DMS53 (cell line): ENCODE measurements at regions not wholly inside any gene's neighbourhood (a gene's known extent, or its start where the extent isn't known, plus 50 kb on each side); places are given as distances from the start of the nearest gene placed in this dataset.

Experiments used
- DNase-seq: peaks from one replicate; lab custom pipeline; 2025; lab: John Stamatoyannopoulos, UW

DNA sequence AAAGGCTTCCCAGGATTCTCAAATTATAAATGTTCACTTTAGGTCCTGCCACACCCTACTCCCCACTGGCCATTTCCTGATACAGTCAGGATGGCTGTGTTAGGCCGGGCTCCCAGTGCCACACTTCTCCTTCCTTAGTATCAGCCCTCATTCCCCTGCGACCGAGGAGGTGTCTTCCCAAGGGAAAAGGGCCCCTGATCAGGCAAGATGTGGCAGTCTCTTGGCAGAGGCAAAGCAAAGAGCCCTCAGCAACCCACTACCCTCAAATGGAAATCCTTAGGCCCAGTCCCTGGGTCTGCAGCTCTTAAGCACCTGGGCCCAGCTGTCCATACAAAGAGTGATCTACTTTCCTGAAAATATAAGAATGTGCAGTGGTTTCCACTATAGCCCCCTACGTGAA, 96.5 kb upstream of the VASH1 start:
- DNase-seq, result no peak

DNA sequence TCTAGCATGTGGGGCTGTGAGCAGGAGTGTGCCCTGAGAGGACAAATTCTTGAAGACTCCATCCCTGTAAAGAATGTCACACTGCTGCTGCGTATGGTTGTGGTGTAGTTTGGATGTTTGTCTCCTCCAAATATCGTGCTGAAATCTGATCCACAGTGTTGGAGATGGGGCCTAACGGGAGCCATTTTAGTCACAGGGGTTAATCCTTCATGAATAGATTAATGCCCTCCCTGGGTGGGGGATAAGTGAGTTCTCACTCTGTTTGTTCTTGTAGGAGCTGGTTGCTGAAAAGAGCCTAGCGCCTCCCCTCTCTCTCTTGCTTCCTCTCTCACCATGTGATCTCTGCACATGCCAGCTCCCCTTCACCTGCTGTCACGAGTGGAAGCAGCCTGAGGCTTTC, 94.5 kb upstream of the VASH1 start:
- no peak for DNase-seq

DNA sequence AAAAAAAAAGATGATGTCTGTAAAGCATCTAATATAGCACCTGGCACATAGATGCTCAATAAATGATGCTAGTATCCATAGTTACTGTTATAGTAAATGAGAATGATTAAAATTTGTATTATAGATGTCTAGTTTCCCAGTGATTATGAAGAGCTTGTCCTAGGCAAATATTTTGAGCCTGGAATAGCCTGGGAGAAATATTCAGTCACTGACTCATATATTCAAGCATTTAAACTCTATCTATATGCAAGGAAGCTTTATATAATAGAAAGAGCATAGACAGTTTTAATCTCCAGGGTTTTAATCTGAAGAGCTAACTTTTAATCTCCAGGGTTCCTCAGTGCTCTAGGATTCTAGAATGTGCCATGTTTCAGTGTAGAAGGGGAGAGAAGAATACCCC, 91.5 kb upstream of the VASH1 start:
- DNase-seq, result no peak

DNA sequence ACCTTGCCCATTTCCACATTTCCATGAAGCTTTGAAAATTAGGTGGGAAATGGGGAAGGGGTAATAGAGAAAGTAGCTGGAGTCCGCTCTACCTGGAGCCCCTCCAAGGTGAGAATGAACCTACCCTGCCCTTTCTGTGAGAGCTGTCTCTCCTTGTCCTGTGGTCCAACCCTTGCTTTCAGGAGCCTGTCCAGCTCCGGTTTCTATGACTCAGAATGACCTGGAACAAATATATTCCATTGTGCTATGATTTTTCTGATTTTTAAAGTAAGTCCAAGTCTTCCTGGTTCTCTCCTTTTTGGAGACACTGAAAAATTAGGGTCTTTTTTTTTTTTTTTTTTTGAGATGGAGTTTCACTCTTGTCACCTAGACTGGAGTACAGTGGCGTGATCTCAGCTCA, 89.1 kb upstream of the VASH1 start:
- DNase-seq, result no peak

DNA sequence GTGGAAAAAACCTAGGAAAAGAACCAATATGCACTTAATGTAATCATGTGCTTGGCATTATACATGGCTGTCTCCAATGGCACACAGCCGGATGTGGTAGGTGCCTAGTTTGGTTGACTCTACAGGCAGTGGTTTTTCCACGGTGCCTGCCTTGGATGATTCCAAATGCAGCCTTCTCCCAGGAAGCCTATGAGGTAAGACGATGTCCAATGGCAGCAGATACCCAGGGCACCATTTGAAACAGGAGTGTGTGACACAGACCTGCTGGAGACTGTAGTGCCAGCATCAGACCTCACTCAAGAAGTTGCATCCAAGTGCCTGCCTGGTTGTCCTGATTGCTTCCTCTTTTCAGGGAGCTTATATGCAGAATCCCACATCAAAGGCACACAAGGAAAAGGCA, 88.0 kb upstream of the VASH1 start:
- no peak for DNase-seq

DNA sequence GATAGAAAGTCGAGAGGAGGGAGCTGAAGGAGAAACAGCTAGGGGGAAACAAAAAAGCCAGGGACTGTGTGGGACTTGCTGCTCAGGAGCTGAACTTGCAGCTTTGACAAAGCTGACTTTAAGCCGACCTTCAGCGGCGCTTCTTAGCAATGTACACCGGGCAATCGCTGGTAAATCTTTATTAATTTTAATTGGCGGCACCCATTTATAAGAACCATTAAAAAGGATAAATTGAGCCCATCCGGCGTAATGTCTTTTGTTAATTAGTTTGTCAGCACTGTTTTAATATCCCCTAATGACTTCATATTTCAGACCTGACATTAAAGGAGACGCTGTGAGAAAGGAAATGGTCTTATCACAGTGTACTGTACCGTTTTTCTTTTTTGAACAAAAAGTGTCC, 86.2 kb upstream of the VASH1 start:
- DNase-seq, result no peak

DNA sequence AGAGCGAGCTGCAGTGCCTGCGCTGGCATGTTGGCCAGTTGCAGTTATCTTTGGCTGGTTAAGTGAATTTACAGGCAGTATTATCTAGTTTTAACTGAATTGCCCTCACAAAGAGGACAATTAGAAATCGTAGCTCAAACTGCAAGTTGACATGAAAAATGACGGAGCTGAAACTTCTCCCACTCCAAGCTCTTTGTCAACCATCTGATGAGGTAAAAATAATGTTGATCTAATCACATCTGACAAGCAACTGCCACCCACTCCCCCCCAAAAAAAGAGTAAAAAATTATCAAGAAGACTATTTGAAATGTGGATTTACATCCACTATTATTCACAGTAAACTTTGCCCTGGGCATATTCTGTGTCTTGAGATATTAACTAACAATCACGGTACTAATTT, 84.7 kb upstream of the VASH1 start:
- no peak for DNase-seq

DNA sequence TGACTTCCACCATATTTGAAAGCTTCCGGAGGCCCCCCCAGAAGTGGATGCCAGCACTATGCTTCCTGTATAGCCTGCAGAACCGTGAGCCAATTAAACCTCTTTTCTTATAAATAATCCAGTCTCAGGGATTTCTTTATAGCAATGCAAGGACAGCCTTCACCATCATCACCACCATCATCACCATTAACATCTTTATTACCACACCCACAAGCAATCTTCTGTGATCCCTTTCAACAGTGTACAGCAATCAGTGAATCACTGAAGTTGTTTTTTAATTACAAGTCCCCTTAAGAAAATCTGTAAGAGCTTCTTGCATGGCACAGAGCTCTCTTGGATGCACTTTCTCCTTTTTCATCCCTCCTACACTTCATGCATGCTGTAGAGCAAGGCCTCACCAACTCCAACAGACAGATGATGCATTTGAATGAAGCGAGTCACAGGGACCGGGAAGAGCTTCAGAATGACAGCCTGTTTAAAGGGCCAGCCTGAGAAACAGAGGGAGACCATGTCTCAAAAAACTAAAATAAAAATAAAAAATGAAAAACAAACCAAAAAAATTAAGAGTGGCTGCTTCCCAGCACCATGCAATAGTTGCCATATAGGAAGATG, 83.6 kb upstream of the VASH1 start:
- DNase-seq, result no peak

DNA sequence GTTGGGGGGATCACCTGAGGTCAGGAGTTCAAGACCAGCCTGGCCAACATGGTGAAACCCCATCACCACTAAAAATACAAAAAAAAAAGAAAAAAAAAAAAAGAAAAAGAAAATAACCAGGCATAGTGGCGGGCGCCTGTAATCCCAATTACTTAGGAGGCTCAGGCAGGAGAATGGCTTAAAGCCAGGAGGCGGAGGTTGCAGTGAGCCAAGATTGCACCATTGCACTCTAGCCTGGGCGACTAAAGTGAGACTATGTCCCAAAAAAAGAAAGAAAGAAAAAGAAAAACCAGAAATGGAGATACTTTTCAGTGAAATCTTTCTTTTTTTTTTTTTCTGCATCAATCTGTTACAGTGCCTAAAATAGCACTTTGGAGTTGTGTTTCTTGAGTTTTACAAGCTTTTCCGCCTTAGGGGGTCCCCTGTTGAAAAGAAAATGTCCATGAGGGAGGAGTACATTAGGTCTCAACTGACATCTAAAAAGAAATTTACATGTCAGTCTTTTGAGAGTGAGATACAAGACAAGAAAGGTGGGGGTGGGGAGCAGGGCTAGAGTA, 82.9 kb upstream of the VASH1 start:
- no peak for DNase-seq

DNA sequence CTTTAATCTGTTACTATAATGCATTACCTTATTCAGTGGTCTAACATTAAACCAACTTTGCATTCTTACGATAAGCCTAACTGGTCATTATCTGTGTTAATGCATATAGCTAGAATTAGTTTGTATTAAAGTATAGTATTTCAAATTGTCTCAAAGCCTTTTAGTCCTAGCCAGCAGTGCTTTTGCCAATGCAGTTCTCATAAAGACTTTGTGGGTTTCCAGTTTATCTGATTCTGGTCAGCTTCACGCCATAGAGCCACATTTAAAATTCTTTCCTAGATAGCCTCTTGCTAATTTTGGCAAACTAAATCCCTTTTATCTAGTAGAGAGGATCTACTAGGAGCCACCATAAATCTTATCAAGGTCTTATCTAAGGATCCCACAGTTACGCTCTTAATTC, 78.9 kb upstream of the VASH1 start:
- DNase-seq, result no peak

DNA sequence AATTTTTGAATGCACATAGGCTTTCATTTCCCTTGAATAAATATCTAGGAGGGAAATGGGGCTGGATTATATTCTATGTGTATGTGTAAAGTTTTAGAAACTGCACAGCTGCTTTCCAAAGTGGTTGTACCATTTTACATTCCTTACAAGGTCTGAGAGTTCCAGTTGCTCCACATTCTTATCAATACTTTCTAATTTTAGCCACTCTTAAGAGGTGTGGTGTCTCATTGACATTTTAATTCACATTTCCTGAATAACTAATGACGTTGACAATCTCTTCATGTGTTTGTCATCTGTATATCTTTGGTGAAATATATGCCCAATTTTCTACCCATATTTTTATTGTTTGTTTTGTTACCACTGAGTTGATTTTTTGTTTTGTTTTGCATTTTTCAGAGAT, 74.6 kb upstream of the VASH1 start:
- DNase-seq, result no peak

DNA sequence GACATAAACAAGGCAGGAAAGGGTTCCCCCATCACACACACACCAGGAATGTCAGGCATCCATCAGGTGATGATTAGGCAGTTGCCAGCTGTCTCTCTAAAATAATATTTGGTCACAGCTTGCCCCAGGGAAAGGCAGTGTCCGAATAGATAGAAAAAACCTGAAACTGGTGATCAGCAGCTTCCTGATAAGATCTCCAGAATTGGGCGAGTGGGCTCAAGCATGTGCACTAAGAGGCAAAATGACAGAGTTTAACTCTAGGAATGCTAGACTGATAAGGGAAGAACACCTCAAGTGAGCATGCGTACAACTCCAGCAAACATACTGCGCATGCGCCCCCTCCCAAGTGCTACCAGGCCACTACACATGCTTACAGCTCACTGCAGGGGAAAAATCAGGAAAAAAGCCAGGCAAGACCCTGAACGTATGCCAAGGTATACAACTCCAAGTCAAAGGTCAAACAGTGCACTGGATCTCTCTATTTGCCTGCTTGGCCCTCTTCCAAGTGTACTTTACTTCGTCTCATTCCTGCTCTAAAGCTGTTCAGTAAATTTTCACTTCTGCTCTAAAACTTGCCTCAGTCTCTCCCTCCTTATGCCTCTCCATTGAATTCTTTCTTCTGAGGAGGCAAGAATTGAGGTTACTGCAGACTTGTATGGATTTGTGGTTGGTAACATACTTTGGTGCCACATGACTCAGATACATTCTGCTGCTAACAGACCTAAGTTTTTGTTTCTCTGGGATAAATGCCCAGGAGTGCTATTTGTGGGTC, 73.5 kb upstream of the VASH1 start:
- DNase-seq, result peak; percentile 82

DNA sequence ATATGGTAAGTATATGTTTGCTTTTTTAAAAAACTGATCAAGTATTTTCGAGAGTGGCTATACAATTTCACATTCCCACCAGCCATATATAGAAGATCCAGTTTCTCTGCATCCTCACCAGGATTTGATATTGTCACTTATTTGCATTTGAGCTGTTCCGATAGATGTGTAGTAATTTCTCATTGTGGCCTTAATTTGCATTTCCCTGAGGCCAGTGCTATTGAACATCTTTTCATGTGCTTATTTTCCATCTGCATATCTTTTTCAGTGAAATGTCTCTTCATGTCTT, 72.9 kb upstream of the VASH1 start:
- no peak for DNase-seq

DNA sequence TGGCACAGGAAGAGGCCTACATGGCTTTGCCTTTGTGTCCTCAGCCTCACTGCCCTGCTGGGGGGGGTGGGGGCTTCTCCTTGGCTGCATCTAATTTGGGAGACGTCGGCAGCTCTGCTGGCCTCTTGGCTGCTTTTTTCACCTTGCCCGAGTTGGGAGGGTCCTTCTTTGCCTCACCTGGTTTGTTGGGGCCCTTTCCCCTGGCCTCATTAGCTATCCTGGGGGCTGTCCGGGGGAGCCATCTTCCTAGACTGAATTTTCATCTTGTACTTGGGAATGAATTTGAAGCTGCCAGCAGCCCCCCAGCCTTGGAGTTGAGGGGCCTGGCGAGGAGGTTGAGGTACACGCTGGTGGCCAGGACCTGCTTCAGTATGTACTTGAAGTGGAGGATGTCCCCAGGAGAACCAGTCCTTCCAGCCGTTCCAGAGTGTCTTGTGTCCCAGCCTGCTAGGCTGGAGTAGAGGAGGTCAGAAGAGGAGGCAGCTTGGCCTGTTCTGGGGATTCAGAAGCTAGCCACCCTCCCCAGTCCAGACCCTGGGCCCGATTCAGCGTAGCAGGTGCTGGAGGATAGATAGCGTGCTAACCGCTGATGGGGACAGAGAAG, 70.7 kb upstream of the VASH1 start:
- no peak for DNase-seq

DNA sequence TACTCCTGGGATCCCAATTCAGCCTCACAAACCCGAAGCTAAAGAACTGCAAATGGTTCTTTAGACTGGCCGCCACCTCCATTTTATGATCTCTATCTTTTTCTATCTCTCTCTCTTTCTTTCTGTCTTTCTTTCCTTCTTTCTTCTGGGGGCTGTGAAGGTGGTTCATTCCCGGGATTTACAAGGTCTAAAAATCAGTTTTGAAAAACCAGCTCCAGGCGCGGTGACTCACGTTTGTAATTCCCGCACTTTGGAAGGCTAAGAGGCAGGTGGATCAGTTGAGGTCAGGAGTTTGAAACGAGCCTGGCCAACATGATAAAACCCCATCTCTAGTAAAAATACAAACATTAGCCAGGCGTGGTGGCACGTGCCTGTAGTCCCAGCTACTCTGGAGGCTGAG, 67.2 kb upstream of the VASH1 start:
- no peak for DNase-seq

DNA sequence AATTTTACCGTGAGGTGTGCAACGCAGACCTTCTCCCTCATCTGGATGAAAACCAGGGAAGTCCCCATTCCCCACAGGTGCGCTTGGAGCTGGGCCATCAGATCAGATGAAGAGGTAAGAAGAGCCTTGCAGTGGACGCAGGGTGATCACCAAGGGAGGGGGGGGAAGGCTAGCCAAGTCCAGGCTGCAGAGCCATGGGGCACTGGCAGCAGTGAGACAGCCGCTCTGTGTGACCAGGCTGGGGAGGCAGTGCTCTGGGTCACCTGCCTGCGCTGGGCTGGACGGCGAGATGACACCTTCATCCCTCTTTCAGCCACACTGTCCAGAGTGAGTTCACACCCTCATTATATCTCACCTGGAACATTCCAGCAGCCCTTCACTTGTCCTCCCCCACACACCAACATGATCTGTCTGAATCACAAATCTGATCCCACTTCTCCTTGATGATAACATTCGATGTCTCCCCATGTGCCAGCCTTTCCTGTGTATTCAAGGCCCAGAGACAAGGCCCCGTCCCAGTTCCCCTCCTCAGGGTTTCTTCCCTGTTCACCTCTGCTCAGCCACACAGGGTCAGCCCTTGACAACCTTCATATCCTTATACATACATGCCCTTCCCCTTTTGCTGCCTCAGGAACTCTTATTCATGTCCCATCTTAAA, 65.9 kb upstream of the VASH1 start:
- no peak for DNase-seq

DNA sequence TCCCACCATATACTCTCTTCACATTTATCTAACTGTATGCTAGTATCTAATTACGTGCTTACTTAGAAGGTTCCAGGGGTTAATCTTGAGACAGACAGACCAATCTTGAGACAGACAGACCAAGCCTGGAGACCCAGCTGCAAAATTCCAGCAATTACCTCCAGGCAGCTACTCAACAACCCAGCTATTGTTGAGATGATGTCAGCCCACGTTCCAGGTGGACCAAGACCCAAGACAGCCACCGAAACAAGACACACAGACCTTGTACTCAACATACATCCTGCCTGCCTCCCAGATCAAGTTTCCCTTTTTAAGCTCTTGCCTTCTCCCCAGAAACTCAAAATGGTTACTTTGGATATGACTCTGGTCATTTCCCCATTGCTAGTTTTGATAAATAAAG, 64.9 kb upstream of the VASH1 start:
- DNase-seq, result no peak

DNA sequence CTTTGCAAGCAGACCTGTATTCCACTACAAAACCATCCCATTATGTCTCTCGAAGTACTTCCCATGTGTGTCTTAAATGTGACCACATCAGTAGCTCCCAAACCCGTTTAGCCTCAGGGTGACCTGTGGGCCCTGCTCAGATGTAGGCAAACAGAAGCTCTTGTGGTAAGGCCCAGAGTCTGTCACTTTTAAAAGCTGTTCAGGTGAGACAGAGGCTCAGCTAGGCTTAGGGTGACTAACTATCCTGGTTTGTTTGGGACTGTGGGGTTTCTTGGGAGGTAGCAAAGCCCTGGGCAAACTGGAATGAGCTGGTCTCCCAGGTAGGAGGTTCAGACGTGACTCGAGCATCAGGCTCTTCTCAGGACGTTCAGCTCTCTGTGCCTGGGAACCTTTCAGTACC, 64.5 kb upstream of the VASH1 start:
- no peak for DNase-seq

DNA sequence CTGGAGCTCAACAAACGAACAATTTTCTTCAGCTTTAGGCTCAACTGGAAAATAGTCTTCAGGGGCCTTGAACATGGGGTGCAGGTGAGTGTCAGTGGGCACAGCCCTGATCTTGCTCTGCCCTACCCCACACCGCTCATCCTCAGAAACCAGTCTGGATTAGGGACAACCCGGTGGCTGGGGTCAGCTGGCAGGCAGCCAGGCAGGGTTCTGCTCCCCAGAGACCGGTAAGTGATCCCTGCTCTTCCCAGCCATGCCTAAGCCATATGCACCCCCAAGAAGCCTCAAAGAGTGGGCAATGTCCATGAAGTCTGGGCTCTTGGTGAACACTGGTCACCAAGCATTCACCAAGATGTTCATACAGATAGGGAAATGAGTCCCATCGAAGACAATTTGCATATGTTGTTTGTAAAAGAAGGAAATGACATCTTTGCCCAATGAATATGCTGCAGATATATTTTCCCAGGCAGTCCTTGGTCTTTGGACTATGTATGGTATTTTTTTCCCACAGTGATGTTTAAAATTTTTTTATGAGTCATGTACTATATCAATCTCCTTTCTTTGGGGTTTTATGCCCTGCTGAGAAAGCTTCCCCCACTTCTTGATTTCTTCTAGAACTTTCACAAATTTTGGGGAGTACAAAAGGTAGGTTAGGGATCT, 63.9 kb upstream of the VASH1 start:
- DNase-seq, result no peak

DNA sequence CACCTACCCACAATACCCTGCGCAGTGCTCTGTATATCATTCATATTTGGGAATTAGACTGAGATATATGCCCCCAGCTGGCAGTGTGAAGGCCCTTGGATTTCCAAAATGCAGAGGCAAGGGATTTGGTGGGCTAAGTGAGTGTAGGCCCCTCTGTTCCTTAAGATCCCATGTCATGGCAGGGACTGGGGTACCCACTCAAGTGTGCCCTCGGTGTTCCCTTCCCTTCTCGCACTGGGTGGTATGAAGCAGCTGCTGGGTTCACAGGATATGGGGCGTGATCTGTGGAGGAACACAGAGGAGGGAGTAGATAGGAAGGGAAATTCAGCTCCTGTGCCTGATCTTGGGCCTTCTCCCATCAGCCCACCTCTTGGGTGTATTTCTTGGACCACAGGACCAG, 63.1 kb upstream of the VASH1 start:
- no peak for DNase-seq

DNA sequence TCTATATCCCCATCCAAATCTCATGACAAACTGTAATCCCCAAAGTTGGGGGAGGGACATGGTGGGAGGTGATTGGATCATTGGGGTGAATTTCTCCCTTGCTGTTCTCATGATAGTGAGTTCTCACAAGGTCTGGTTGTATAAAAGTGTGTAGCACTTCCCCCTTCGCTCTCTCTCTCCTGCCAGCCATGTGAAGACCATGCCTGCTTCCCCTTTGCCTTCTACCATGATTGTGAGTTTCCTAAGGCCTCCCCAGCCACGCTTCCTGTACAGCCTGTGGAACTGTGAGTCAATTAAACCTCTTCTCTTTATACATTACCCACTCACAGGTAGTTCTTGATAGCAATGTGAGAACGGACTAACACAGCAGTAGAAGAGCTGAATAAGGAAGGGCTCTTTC, 62.6 kb upstream of the VASH1 start:
- no peak for DNase-seq

DNA sequence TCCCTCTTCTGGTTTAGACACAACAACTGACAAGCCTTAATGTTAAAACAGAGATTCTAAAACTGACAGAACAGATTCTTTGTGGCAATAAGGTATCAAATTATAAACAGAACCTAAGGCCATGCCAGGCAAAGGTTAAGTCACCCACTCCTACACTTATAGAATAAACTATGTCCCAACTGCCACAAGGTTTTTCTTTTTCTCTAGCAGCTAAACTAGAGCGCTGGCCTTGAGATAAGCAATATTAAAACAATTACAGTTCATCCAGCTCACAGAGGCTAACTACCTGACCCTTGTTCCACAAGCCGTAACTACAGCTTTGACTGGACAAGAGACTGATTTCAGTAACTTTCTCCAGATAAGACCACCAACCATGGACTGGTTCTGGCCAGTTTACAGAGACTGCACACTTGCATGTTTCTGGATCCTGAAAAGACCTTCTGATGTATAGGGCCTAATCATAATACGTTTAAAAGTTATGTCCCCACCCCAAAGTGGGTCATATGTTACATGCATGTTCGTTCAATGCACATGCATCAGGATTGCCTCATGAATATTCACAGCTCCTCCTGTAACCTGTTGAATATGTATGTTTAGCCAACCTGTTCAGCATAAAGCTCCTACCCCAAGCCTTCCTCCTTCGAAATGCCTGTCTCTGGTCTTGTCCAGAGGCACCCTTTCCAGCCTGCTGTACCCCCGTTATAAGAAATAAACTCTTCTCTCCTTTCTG, 61.9 kb upstream of the VASH1 start:
- DNase-seq, result no peak
